Naive thymus-derived CD4-positive, alpha-beta T cell (primary cell): ENCODE measurements at regions not wholly inside any gene's neighbourhood (a gene's known extent, or its start where the extent isn't known, plus 50 kb on each side); places are given as distances from the start of the nearest gene placed in this dataset.
A peak's percentile ranks its signal among the peaks of the same experiment; 100 is the strongest.

Source experiments
- ATAC-seq: fragments of 150-1000 bp; cut with Tn5 transposase; 2 replicates; pipeline ENCODE4 v1.10.0; 2021; ENCODE audit warnings: mild to moderate bottlenecking, moderate library complexity
- CTCF ChIA-PET: fragments of 350-600 bp; sonication (Branson Sonifier 250); formaldehyde crosslinking; loops from one replicate; lab custom pipeline; 2021; ENCODE audit warnings: antibody characterized with exemption; lab: Charles Lee
- POLR2A ChIA-PET: fragments of 350-600 bp; sonication (Branson Sonifier 250); formaldehyde crosslinking; loops from one replicate; lab custom pipeline; 2021; ENCODE audit warnings: antibody characterized with exemption, inconsistent platforms; lab: Charles Lee
- DNase-seq, 9 donors: peaks; one replicate each; pipeline versions ENCODE4 v3.0.0 to v3.0.0-alpha.2; 2020 to 2022; ENCODE audit warnings: mixed read lengths in 1 of 9
- H3K27ac ChIP-seq: one replicate; pipeline ENCODE4 v1.7.0; 2013; ENCODE audit warnings: mild to moderate bottlenecking, low read depth, low read length, moderate library complexity
- H3K27me3 ChIP-seq, 2 donors: one replicate each; pipeline ENCODE4 v1.7.0; 2013; ENCODE audit warnings: low read length in 2 of 2, mild to moderate bottlenecking in 2 of 2, moderate library complexity in 2 of 2; ENCODE audit not compliant: control insufficient read depth in 2 of 2, insufficient read depth in 2 of 2
- H3K36me3 ChIP-seq, 3 experiments: 1 replicate in 2 of 3; 2 replicates in 1 of 3; pipeline ENCODE4 v1.7.0; 2013; ENCODE audit warnings: low read length in 3 of 3, mild to moderate bottlenecking in 3 of 3, moderate library complexity in 1 of 3; ENCODE audit not compliant: insufficient read depth in 3 of 3, control insufficient read depth in 2 of 3
- H3K4me1 ChIP-seq, 2 donors: one replicate each; pipeline ENCODE4 v1.7.0; 2013; ENCODE audit warnings: low read length in 2 of 2, mild to moderate bottlenecking in 2 of 2, moderate library complexity in 1 of 2; ENCODE audit not compliant: control insufficient read depth in 2 of 2, insufficient read depth in 2 of 2
- H3K4me3 ChIP-seq: 2 replicates; pipeline ENCODE4 v1.7.0; 2013; ENCODE audit warnings: mild to moderate bottlenecking, low read length
- H3K9me3 ChIP-seq, 3 experiments: 1 replicate in 2 of 3; 2 replicates in 1 of 3; pipeline ENCODE4 v1.7.0; 2013; ENCODE audit warnings: low read length in 3 of 3; ENCODE audit not compliant: control insufficient read depth in 2 of 3
- H3K27ac Mint-ChIP-seq, 9 donors: one replicate each; pipeline ENCODE4 v1.8.0; 2020 to 2022; ENCODE audit warnings: mixed read lengths in 9 of 9, mild to moderate bottlenecking in 8 of 9, moderate library complexity in 5 of 9, inconsistent platforms in 2 of 9
- H3K27me3 Mint-ChIP-seq, 5 donors: one replicate each; pipeline ENCODE4 v1.8.0; 2021 to 2022; ENCODE audit warnings: mixed read lengths in 5 of 5, mild to moderate bottlenecking in 1 of 5
- H3K36me3 Mint-ChIP-seq, 5 donors: one replicate each; pipeline ENCODE4 v1.8.0; 2020 to 2022; ENCODE audit warnings: mixed read lengths in 5 of 5, mild to moderate bottlenecking in 3 of 5, inconsistent platforms in 1 of 5
- H3K4me1 Mint-ChIP-seq, 7 donors: one replicate each; pipeline ENCODE4 v1.8.0; 2020 to 2022; ENCODE audit warnings: mixed read lengths in 7 of 7, mild to moderate bottlenecking in 3 of 7, inconsistent platforms in 1 of 7
- H3K4me3 Mint-ChIP-seq, 10 donors: one replicate each; pipeline ENCODE4 v1.8.0; 2020 to 2022; ENCODE audit warnings: mild to moderate bottlenecking in 10 of 10, mixed read lengths in 10 of 10, moderate library complexity in 6 of 10, inconsistent platforms in 2 of 10
- H3K9me3 Mint-ChIP-seq, 11 donors: one replicate each; pipeline ENCODE4 v1.8.0; 2020 to 2022; ENCODE audit warnings: mixed read lengths in 11 of 11, mild to moderate bottlenecking in 4 of 11, inconsistent platforms in 1 of 11, moderate library complexity in 1 of 11
- intact Hi-C, 2 donors: fragments of 100-400 bp; cut with micrococcal nuclease; formaldehyde crosslinking; loops; one replicate each; pipeline ENCODE4 v1.15.1; 2023

DNA sequence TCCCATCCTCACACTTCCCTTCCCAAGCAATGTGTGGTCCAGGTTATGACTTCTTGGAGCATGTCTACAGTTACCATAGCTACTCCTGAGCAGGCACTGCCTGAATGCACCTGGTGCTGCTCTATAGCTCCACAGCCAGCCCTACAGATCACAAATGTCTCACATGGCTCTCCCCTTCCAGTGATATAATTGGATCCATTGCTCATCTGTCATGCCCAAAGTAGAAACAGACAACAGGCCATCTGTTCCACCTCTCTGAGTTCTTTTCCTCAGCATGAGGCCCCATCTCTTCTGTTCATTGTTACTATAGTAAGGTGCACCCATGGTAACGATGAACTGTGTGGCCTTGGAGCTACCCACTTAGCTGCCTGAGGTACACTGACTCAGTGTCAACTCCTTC lies 320.3 kb upstream of the ZC3H12C start:
- intact Hi-C loops = no loop called here
- Mint-ChIP-seq H3K4me1 (no peaks in the 10 kb centered on the region), H3K27ac (no peak overlapping the region), H3K4me3 (no peak overlapping the region), H3K9me3 (peaks cover 0 to 3% (median 0%) of the 10 kb centered on the region in 11 donors), H3K36me3 (no peaks in the 10 kb centered on the region), H3K27me3 (no peaks in the 10 kb centered on the region)
- no peaks in the 10 kb centered on the region for H3K4me1 ChIP-seq
- H3K27me3 ChIP-seq = no peaks in the 10 kb centered on the region
- ATAC-seq (no peak), DNase-seq (no peak)
- H3K9me3 ChIP-seq = no peaks in the 10 kb centered on the region
- H3K27ac ChIP-seq = no peak overlapping the region
- CTCF ChIA-PET = no interaction called here
- H3K36me3 ChIP-seq = no peaks in the 10 kb centered on the region
- POLR2A ChIA-PET = no interaction called here
- H3K4me3 ChIP-seq = no peak overlapping the region

DNA sequence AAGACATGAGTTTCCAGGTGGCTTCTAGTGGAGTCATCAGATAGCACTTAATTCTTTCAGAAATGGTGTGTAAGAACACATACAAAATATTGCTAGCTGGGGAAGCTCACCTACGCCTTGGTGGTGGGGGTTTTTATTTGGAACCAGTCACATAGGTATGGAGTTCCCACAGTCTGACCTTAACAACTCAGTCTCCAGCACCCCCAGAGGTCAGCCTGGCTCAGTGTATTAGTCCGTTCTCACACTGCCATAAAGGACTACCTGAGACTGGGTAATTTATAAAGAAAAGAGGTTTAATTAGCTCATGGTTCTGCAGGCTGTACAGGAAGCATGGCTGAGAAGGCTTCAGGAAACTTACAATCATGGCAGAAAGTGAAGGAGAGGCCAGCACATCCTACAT lies 317.5 kb upstream of the ZC3H12C start:
- Mint-ChIP-seq H3K27me3 (no peaks in the 10 kb centered on the region), H3K36me3 (no peaks in the 10 kb centered on the region), H3K9me3 (peaks cover 0 to 7% (median 0%) of the 10 kb centered on the region in 11 donors), H3K27ac (peak overlapping the region in 1 of 9 donors; percentile 26), H3K4me1 (no peaks in the 10 kb centered on the region), H3K4me3 (no peak overlapping the region)
- intact Hi-C loops = no loop called here
- DNase-seq (no peak), ATAC-seq (no peak)
- Histone ChIP-seq H3K36me3 (no peaks in the 10 kb centered on the region), H3K4me1 (no peaks in the 10 kb centered on the region), H3K4me3 (no peak overlapping the region), H3K9me3 (no peaks in the 10 kb centered on the region), H3K27me3 (no peaks in the 10 kb centered on the region), H3K27ac (no peak overlapping the region)
- ChIA-PET POLR2A (no interaction called here), CTCF (no interaction called here)

DNA sequence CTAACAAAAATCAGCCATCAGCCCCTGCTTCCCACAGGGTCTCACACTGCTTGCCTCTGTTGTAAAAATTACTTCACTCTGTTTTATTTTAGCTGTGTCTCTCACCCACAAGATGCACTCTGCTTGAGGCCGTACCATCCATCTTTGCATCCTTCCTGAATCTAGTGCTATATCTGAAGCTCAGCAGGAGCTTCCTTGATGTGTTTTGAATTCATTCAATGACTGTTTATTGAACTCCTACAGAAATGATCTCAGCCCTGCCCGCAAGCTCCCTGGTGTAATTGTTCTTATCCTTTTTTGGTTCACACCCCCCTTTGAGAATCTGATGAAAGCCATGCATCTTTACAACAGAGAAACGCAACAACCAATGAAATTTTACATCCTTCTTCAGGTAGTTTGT lies 310.2 kb upstream of the ZC3H12C start:
- POLR2A ChIA-PET = no interaction called here
- no peak for ATAC-seq
- no peak overlapping the region for H3K4me3 Mint-ChIP-seq

DNA sequence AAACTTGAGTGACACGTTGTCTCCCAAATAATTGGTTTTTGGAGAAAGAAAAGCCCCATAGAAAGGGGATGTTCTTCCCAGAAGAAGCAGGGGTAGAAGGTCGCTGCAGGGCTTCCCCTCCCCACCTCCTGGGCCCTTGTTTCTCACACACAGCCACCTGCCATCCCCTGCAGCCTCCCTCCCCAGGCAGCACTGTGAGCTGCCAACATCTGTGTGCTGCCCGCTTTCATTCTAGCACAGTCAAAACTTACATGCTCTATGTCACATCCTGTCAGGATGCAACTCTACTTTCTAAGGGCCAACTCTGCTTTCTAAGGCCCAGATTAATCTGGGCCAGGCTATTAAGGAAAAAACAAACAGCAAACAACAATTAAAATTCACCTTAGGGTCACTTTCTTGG lies 309.4 kb upstream of the ZC3H12C start:
- no peaks in the 10 kb centered on the region for H3K36me3 Mint-ChIP-seq
- intact Hi-C loops = no loop called here
- H3K9me3 ChIP-seq = no peaks in the 10 kb centered on the region
- no peaks in the 10 kb centered on the region for H3K4me1 ChIP-seq
- ChIA-PET CTCF (no interaction called here), POLR2A (no interaction called here)
- peaks cover 0 to 6% (median 0%) of the 10 kb centered on the region in 5 donors for H3K27me3 Mint-ChIP-seq
- peaks cover 0 to 7% (median 0%) of the 10 kb centered on the region in 11 donors for H3K9me3 Mint-ChIP-seq
- no peak overlapping the region for H3K27ac Mint-ChIP-seq
- no peaks in the 10 kb centered on the region for H3K36me3 ChIP-seq
- no peak for ATAC-seq
- H3K4me3 ChIP-seq = no peak overlapping the region
- H3K4me1 Mint-ChIP-seq = no peaks in the 10 kb centered on the region
- no peak for DNase-seq
- H3K27me3 ChIP-seq = no peaks in the 10 kb centered on the region
- H3K4me3 Mint-ChIP-seq = no peak overlapping the region
- no peak overlapping the region for H3K27ac ChIP-seq

More for the DNA sequence above, 310.2 kb upstream of the ZC3H12C start:
- Histone ChIP-seq H3K4me1 (no peaks in the 10 kb centered on the region), H3K4me3 (no peak overlapping the region), H3K9me3 (no peaks in the 10 kb centered on the region), H3K36me3 (no peaks in the 10 kb centered on the region), H3K27ac (no peak overlapping the region), H3K27me3 (no peaks in the 10 kb centered on the region)
- H3K27ac Mint-ChIP-seq = no peak overlapping the region
- intact Hi-C loops = no loop called here
- H3K9me3 Mint-ChIP-seq = peaks cover 0 to 11% (median 0%) of the 10 kb centered on the region in 11 donors
- H3K27me3 Mint-ChIP-seq = peaks cover 0 to 5% (median 0%) of the 10 kb centered on the region in 5 donors
- H3K4me1 Mint-ChIP-seq = no peaks in the 10 kb centered on the region
- H3K36me3 Mint-ChIP-seq = no peaks in the 10 kb centered on the region
- CTCF ChIA-PET = no interaction called here
- DNase-seq = no peak

DNA sequence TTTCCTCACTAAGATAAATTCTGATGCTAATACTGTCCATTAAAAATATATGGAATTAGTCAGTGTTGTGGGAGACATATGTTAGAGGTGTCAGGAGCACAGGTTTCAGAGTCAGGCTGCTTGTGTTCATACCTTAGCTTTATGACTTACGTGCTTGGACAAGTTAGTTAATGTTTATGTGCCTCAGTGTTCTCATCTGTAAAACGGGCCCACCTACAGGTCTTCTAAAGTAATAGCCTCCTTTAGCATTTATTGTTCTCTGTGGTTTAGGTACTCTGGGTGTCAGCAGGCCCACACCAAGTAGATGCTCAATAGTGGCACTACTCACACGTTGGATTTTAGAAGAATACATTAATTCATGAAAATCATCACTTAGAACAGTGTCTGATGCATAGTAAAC lies 308.7 kb upstream of the ZC3H12C start:
- H3K27me3 Mint-ChIP-seq = peaks cover 0 to 6% (median 0%) of the 10 kb centered on the region in 5 donors
- H3K9me3 ChIP-seq = no peaks in the 10 kb centered on the region
- intact Hi-C loops = no loop called here

DNA sequence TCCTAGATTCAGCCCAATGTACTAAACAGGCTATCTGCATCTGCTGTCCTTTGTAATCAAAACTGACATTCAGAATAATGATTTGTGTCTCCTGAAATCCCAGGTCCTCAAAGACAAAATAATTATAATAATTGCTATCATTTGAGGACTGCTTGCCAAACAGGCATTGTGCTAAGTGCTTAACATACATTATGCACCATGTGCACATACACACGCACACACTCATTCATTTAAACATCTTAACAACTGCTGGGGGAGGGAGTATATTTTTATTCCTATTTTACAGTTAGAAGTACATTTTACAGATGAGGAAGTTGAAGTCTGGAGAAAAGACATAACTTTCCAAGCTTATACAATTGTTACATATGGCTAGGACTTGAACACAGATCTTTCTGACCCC lies 308.0 kb upstream of the ZC3H12C start:
- Histone ChIP-seq H3K4me3 (no peak overlapping the region), H3K4me1 (no peaks in the 10 kb centered on the region), H3K36me3 (no peaks in the 10 kb centered on the region), H3K27me3 (no peaks in the 10 kb centered on the region), H3K9me3 (no peaks in the 10 kb centered on the region), H3K27ac (no peak overlapping the region)
- Mint-ChIP-seq H3K27ac (no peak overlapping the region), H3K27me3 (peaks cover 0 to 6% (median 0%) of the 10 kb centered on the region in 5 donors), H3K4me1 (no peaks in the 10 kb centered on the region), H3K4me3 (no peak overlapping the region), H3K36me3 (no peaks in the 10 kb centered on the region), H3K9me3 (peaks cover 0 to 7% (median 0%) of the 10 kb centered on the region in 11 donors)
- DNase-seq (no peak), ATAC-seq (no peak)
- CTCF ChIA-PET = no interaction called here
- POLR2A ChIA-PET = no interaction called here
- intact Hi-C loops = no loop called here

More for the DNA sequence above, 308.7 kb upstream of the ZC3H12C start:
- H3K4me1 Mint-ChIP-seq = no peaks in the 10 kb centered on the region
- H3K36me3 ChIP-seq = no peaks in the 10 kb centered on the region
- ATAC-seq = no peak
- CTCF ChIA-PET = no interaction called here
- H3K27me3 ChIP-seq = no peaks in the 10 kb centered on the region
- no peaks in the 10 kb centered on the region for H3K36me3 Mint-ChIP-seq
- H3K27ac Mint-ChIP-seq = no peak overlapping the region
- H3K4me1 ChIP-seq = no peaks in the 10 kb centered on the region
- H3K9me3 Mint-ChIP-seq = peaks cover 0 to 7% (median 0%) of the 10 kb centered on the region in 11 donors
- POLR2A ChIA-PET = no interaction called here
- DNase-seq = no peak
- H3K4me3 ChIP-seq = no peak overlapping the region
- no peak overlapping the region for H3K4me3 Mint-ChIP-seq
- H3K27ac ChIP-seq = no peak overlapping the region

DNA sequence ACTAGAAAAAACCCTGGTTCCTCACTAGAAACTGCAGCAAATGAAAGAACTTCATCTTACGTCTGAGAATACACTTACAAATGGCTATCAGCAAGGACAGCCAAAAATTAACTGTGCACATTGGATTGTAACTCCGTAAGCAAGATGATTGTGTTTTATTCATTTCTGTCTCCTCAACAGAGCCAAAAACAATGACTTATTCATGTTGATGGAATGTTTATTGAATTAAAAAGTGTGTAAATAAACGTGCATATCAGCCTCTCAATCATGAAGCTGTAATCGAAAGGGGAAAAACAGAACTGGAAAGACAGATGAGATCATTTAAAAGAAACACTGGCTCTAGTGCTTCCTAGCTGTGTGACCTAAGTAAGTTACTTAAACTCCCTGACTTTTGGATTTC lies 307.5 kb upstream of the ZC3H12C start:
- H3K27me3 Mint-ChIP-seq = peaks cover 0 to 6% (median 0%) of the 10 kb centered on the region in 5 donors
- POLR2A ChIA-PET = no interaction called here
- DNase-seq (no peak), ATAC-seq (no peak)
- intact Hi-C loops = no loop called here
- no peaks in the 10 kb centered on the region for H3K36me3 ChIP-seq
- H3K9me3 ChIP-seq = no peaks in the 10 kb centered on the region
- CTCF ChIA-PET = no interaction called here
- no peaks in the 10 kb centered on the region for H3K4me1 ChIP-seq
- H3K27me3 ChIP-seq = no peaks in the 10 kb centered on the region
- H3K36me3 Mint-ChIP-seq = no peaks in the 10 kb centered on the region
- H3K4me1 Mint-ChIP-seq = no peaks in the 10 kb centered on the region
- H3K27ac Mint-ChIP-seq = no peak overlapping the region
- H3K27ac ChIP-seq = no peak overlapping the region
- H3K4me3 Mint-ChIP-seq = no peak overlapping the region
- H3K4me3 ChIP-seq = no peak overlapping the region
- peaks cover 0 to 7% (median 0%) of the 10 kb centered on the region in 11 donors for H3K9me3 Mint-ChIP-seq
